Gastroesophageal sphincter (tissue), 4 donors: ENCODE measurements at regions not wholly inside any gene's neighbourhood (a gene's known extent, or its start where the extent isn't known, plus 50 kb on each side); places are given as distances from the start of the nearest gene placed in this dataset.

Source experiments
- ATAC-seq: fragments of 150-250 bp; one replicate; pipeline ENCODE4 v1.9.1; 2016; ENCODE audit warnings: mild to moderate bottlenecking, moderate library complexity
- H3K27ac ChIP-seq, 4 donors: fragments of 200-600 bp; sonication (generic) in 3 of 4; 1 replicate in 3 of 4; 2 replicates in 1 of 4; pipeline ENCODE4 v1.5.1; 2016 to 2019
- H3K27me3 ChIP-seq: fragments of 200-600 bp; sonication (generic); one replicate; pipeline ENCODE4 v1.5.1; 2019
- H3K36me3 ChIP-seq, 2 donors: fragments of 200-600 bp; sonication (generic); one replicate each; pipeline ENCODE4 v1.5.1; 2019; ENCODE audit warnings: control low read depth in 1 of 2
- H3K4me1 ChIP-seq, 3 donors: fragments of 200-600 bp; sonication (generic); 1 replicate in 2 of 3; 2 replicates in 1 of 3; pipeline ENCODE4 v1.5.1; 2016 to 2019; ENCODE audit warnings: control low read depth in 2 of 3
- H3K4me3 ChIP-seq, 2 donors: fragments of 200-600 bp; sonication (generic); one replicate each; pipeline ENCODE4 v1.5.1; 2019; ENCODE audit warnings: mild to moderate bottlenecking in 1 of 2, moderate library complexity in 1 of 2
- H3K9me3 ChIP-seq, 3 donors: fragments of 200-600 bp; sonication (generic); one replicate each; pipeline ENCODE4 v1.5.1; 2017 to 2019; ENCODE audit warnings: control low read depth in 2 of 3
- EP300 ChIP-seq: sonication (generic); formaldehyde crosslinking; IDR thresholded peaks from one replicate; pipeline ENCODE4 v1.6.1; 2017; ENCODE audit warnings: antibody characterized with exemption, mild to moderate bottlenecking
- POLR2A ChIP-seq, 2 donors: fragments of 450-650 bp; IDR thresholded peaks; one replicate each; pipeline ENCODE4 v1.6.1; 2017; ENCODE audit warnings: antibody characterized with exemption in 2 of 2, mild to moderate bottlenecking in 2 of 2, moderate library complexity in 1 of 2
- POLR2AphosphoS5 ChIP-seq: sonication (generic); formaldehyde crosslinking; IDR thresholded peaks from one replicate; pipeline ENCODE4 v1.6.1; 2017; ENCODE audit warnings: antibody characterized with exemption
- WGBS, 2 donors: methylation state at CpG; one replicate each; pipeline ENCODE4 v1.1.5; 2018; ENCODE audit warnings: low coverage in 1 of 2; 5-methylcytosine and 5-hydroxymethylcytosine counted together
- TF ChIP-seq, protein P1 (sequence below), 4 experiments: fragments of 200-600 bp in 2 of 4; fragments of 450-650 bp in 2 of 4; sonication (generic) in 1 of 4; IDR thresholded peaks; one replicate each; pipeline ENCODE4 v1.5.1; 2017 to 2019; ENCODE audit warnings: antibody characterized with exemption in 4 of 4, mild to moderate bottlenecking in 2 of 4, moderate library complexity in 2 of 4

DNA sequence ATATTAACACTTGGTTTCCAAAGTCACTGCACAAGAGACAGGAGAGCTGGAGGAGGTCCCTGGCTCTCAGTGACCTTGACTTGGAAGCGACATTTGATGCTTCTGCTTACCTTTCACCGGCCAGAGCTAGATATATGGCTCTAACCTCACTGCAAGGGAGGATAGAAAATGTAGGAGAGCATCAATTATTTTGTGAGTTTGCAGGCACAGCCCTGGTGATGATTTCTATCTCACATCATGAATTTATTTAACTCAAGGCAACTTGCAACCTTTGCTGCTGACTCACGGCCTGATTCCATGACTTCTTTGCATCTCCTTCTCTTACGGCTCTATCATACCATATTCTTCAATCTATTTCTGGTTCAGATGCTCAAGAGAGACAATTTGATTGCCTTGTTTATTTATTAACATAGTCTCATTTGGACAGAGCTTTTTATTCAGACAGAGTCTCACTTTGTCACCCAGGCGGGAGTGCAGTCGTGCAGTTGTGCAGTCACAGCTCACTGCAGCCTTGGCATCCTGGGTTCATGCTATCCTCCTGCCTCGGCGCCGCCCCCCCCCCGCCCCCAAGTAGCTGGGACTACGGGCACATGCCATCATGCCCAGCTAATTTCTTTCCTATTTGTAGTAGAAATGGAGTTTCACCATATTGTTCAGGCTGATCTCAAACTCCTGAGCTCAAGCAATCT lies 196.0 kb downstream of the REEP3 start:
- no peaks in the 10 kb centered on the region for H3K36me3 ChIP-seq
- H3K4me1 ChIP-seq: peaks cover 3 to 45% (median 12%) of the 10 kb centered on the region in 3 donors
- no peak for TF ChIP-seq POLR2A (IDR thresholded peaks at IDR 0.05)
- TF ChIP-seq POLR2AphosphoS5: no peak
- TF ChIP-seq, protein P1, sequence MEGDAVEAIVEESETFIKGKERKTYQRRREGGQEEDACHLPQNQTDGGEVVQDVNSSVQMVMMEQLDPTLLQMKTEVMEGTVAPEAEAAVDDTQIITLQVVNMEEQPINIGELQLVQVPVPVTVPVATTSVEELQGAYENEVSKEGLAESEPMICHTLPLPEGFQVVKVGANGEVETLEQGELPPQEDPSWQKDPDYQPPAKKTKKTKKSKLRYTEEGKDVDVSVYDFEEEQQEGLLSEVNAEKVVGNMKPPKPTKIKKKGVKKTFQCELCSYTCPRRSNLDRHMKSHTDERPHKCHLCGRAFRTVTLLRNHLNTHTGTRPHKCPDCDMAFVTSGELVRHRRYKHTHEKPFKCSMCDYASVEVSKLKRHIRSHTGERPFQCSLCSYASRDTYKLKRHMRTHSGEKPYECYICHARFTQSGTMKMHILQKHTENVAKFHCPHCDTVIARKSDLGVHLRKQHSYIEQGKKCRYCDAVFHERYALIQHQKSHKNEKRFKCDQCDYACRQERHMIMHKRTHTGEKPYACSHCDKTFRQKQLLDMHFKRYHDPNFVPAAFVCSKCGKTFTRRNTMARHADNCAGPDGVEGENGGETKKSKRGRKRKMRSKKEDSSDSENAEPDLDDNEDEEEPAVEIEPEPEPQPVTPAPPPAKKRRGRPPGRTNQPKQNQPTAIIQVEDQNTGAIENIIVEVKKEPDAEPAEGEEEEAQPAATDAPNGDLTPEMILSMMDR (IDR thresholded peaks at IDR 0.05): no peak
- TF ChIP-seq EP300: no peak
- H3K27me3 ChIP-seq: no peaks in the 10 kb centered on the region
- H3K9me3 ChIP-seq: no peaks in the 10 kb centered on the region
- H3K4me3 ChIP-seq: no peak overlapping the region
- H3K27ac ChIP-seq: no peak overlapping the region
- WGBS, 2 donors: 73 to 93% methylated on average over 4 to 6 of the region's 11 CpGs
- ATAC-seq: no peak

DNA sequence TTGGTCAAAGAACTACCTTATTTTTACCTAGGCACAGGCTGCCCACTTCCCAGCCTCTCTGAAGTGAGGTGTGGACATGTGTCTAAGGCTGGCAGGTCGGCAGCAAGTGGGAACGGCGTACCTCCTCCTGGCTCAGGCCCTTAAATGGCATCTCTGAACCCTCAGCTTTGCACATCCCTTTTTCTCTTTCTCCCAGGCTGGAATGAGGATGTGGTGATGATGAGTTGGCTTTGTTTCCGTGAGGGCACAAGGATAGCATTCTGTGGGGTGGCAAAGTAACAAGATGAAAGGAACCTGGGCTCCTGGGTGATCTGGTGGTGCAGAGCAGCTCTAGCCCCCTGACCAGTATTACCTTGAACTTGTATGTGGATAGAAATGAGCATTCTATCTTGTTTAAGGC lies 196.8 kb downstream of the REEP3 start:
- no peak for ATAC-seq
- Histone ChIP-seq H3K9me3 (no peaks in the 10 kb centered on the region), H3K27me3 (no peaks in the 10 kb centered on the region), H3K4me1 (peaks cover 2 to 45% (median 8%) of the 10 kb centered on the region in 3 donors), H3K27ac (no peak overlapping the region), H3K4me3 (no peak overlapping the region), H3K36me3 (no peaks in the 10 kb centered on the region)
- WGBS, 2 donors: 100% methylated on average over 1 of the region's 4 CpGs
- no peak for TF ChIP-seq POLR2A (IDR thresholded peaks at IDR 0.05)

DNA sequence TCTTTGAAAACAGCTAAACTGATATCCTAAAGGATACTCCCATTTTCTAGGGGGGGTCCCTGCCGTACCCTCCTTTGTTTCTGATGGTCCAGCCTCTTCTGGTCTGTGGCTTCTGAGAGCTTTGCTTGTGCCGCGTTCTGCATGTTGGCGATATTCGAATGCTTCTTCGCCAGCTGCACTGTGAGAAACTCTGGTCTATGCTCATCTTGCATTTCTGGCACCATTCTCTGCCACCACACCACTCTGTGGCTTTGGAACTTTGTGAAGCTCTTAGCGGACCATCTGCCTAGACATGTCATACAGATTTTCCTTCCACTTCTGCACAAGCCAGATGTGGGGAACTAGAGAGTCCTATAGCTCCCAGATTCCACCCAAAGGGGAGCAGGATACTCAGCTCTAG lies 197.2 kb downstream of the REEP3 start:
- Histone ChIP-seq H3K9me3 (no peaks in the 10 kb centered on the region), H3K27ac (no peak overlapping the region), H3K4me1 (peaks cover 0 to 45% (median 7%) of the 10 kb centered on the region in 3 donors), H3K36me3 (no peaks in the 10 kb centered on the region), H3K4me3 (no peak overlapping the region), H3K27me3 (no peaks in the 10 kb centered on the region)
- no peak for ATAC-seq
- TF ChIP-seq, protein P1 (IDR thresholded peaks at IDR 0.05): no peak
- TF ChIP-seq POLR2AphosphoS5: no peak
- WGBS, 2 donors: 95 to 97% methylated on average over 7 of the region's 7 CpGs

DNA sequence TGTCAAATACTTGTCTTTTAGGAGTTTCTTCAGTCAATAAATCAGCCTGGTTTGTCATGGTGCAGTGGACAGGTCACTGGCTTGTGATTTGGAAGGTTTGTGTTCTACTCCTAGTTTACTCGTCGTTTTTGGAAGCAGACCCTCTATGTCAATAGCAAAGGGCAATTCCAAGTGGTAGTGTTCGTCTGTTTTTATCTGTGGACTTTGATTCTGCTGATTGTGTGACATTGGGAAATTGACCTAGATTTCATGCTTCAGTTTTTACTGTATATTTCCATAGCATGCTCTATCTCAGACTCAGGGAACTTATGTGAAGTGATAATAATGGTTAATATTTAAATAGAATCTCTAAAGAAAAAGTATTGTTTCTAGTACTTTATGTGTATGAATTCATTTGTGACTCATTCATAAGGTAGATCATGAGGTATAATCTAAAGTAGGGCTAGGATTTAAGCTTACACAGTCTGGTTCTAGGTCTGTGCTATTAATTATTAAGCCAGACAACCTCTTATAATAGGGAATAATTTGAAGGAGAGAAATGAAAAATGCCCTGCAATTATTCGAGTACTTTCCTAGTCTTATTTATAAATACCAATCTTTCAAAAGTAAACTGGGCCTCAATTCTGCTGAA lies 198.1 kb downstream of the REEP3 start:
- Histone ChIP-seq H3K27ac (no peak overlapping the region), H3K36me3 (no peaks in the 10 kb centered on the region), H3K27me3 (no peaks in the 10 kb centered on the region), H3K9me3 (no peaks in the 10 kb centered on the region), H3K4me3 (no peak overlapping the region), H3K4me1 (peaks cover 0 to 37% (median 7%) of the 10 kb centered on the region in 3 donors)
- no peak for ATAC-seq
- 35 to 74% methylated on average over 4 of the region's 4 CpGs for WGBS, 2 donors
- TF ChIP-seq, protein P1 (IDR thresholded peaks at IDR 0.05): no peak
- TF ChIP-seq POLR2AphosphoS5: no peak

DNA sequence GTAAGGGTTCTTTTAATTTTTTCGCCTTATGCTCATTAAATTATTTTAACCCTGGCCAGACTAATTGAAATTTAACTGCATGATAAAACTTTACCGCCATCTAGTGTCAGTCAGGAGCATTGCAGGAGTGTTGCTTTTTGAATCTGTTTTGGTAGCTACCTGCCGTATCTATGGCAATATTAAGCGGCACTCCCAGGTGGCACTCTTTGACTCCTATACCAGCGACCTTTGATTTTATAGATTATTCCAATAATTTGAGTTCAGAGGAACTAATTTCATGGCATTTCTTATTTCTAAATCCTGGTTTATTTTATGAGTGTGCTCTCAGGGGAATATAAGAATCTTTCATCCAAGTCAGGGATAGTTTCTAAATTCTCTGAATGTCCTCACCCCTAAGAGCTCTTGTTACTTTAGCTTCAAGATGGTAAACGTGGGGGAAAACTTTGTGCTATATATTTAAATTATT lies 198.9 kb downstream of the REEP3 start:
- TF ChIP-seq, protein P1 (IDR thresholded peaks at IDR 0.05): peak; percentile 92 to 97 (median 94)
- TF ChIP-seq POLR2AphosphoS5: no peak
- peak overlapping the region in 2 of 4 donors; percentile 59 to 78 for H3K27ac ChIP-seq
- 0% methylated on average over 6 of the region's 6 CpGs for WGBS, 2 donors
- no peaks in the 10 kb centered on the region for H3K36me3 ChIP-seq
- H3K4me1 ChIP-seq: peaks cover 0 to 35% (median 7%) of the 10 kb centered on the region in 3 donors
- no peak for ATAC-seq
- no peaks in the 10 kb centered on the region for H3K9me3 ChIP-seq
- no peak overlapping the region for H3K4me3 ChIP-seq
- H3K27me3 ChIP-seq: no peaks in the 10 kb centered on the region
